Rectal smooth muscle tissue (tissue), 1 donor: ENCODE measurements at regions not wholly inside any gene's neighbourhood (a gene's known extent, or its start where the extent isn't known, plus 50 kb on each side); places are given as distances from the start of the nearest gene placed in this dataset.
"Not testable (repeated sequence)": the region's sequence is repeated elsewhere in the genome, so short reads cannot be mapped to it uniquely, and the experiment has no call there.

ENCODE experiments used
- H3K27ac ChIP-seq: one replicate; pipeline ENCODE4 v1.7.0; 2013; ENCODE audit warnings: low read depth, low read length, inconsistent platforms
- H3K27me3 ChIP-seq: one replicate; pipeline ENCODE4 v1.7.0; 2013; ENCODE audit warnings: low read length; ENCODE audit not compliant: control insufficient read depth, insufficient read depth
- H3K36me3 ChIP-seq: one replicate; pipeline ENCODE4 v1.7.0; 2013; ENCODE audit warnings: low read length; ENCODE audit not compliant: control insufficient read depth, insufficient read depth
- H3K4me1 ChIP-seq: one replicate; pipeline ENCODE4 v1.7.0; 2013; ENCODE audit warnings: low read length; ENCODE audit not compliant: control insufficient read depth, insufficient read depth
- H3K4me3 ChIP-seq: one replicate; pipeline ENCODE4 v1.7.0; 2013; ENCODE audit warnings: low read length
- H3K9ac ChIP-seq: one replicate; pipeline ENCODE4 v1.7.0; 2013; ENCODE audit warnings: low read length

- H3K27ac ChIP-seq = no peak overlapping the region
- H3K27me3 ChIP-seq = no peaks in the 10 kb centered on the region
- no peak overlapping the region for H3K9ac ChIP-seq
- H3K4me3 ChIP-seq = no peak overlapping the region
- no peaks in the 10 kb centered on the region for H3K4me1 ChIP-seq
- H3K36me3 ChIP-seq = no peaks in the 10 kb centered on the region
These were observed 527.7 kb upstream of the SGCD start for GRCh38 chr5:155799308-155799707.

GRCh38 chr5:155807884-155808576, 518.9 kb upstream of the SGCD start:
- Histone ChIP-seq H3K9ac (no peak overlapping the region), H3K4me1 (no peaks in the 10 kb centered on the region), H3K36me3 (no peaks in the 10 kb centered on the region), H3K4me3 (no peak overlapping the region), H3K27ac (no peak overlapping the region), H3K27me3 (no peaks in the 10 kb centered on the region)

- H3K27me3 ChIP-seq = no peaks in the 10 kb centered on the region
- H3K4me1 ChIP-seq = no peaks in the 10 kb centered on the region
- H3K9ac ChIP-seq = no peak overlapping the region
- no peak overlapping the region for H3K27ac ChIP-seq
- H3K36me3 ChIP-seq = no peaks in the 10 kb centered on the region
- H3K4me3 ChIP-seq = no peak overlapping the region
These were observed 511.7 kb upstream of the SGCD start for GRCh38 chr5:155815248-155815647.

GRCh38 chr5:155822177-155822576, 504.8 kb upstream of the SGCD start:
- no peak overlapping the region for H3K4me3 ChIP-seq
- H3K27me3 ChIP-seq = no peaks in the 10 kb centered on the region
- H3K27ac ChIP-seq = no peak overlapping the region
- no peaks in the 10 kb centered on the region for H3K36me3 ChIP-seq
- H3K4me1 ChIP-seq = no peaks in the 10 kb centered on the region
- no peak overlapping the region for H3K9ac ChIP-seq

GRCh38 chr5:155826611-155827507, 500.1 kb upstream of the SGCD start:
- no peak overlapping the region for H3K9ac ChIP-seq
- H3K4me1 ChIP-seq = no peaks in the 10 kb centered on the region
- no peak overlapping the region for H3K27ac ChIP-seq
- no peaks in the 10 kb centered on the region for H3K27me3 ChIP-seq
- H3K36me3 ChIP-seq = no peaks in the 10 kb centered on the region
- no peak overlapping the region for H3K4me3 ChIP-seq

GRCh38 chr5:155827508-155827815, 499.5 kb upstream of the SGCD start:
- not testable (repeated sequence) for H3K4me3 ChIP-seq, H3K36me3 ChIP-seq, H3K9ac ChIP-seq, H3K4me1 ChIP-seq, H3K27me3 ChIP-seq, H3K27ac ChIP-seq

GRCh38 chr5:155827949-155828348, 499.0 kb upstream of the SGCD start:
- H3K27me3 ChIP-seq = no peaks in the 10 kb centered on the region
- no peak overlapping the region for H3K4me3 ChIP-seq
- H3K9ac ChIP-seq = no peak overlapping the region
- no peaks in the 10 kb centered on the region for H3K4me1 ChIP-seq
- no peak overlapping the region for H3K27ac ChIP-seq
- no peaks in the 10 kb centered on the region for H3K36me3 ChIP-seq

- Histone ChIP-seq H3K36me3 (no peaks in the 10 kb centered on the region), H3K4me3 (no peak overlapping the region), H3K27ac (no peak overlapping the region), H3K27me3 (no peaks in the 10 kb centered on the region), H3K9ac (no peak overlapping the region), H3K4me1 (no peaks in the 10 kb centered on the region)
These were observed 495.5 kb upstream of the SGCD start for GRCh38 chr5:155831491-155831890.

GRCh38 chr5:155833287-155833686, 493.7 kb upstream of the SGCD start:
- no peaks in the 10 kb centered on the region for H3K36me3 ChIP-seq
- no peaks in the 10 kb centered on the region for H3K4me1 ChIP-seq
- no peaks in the 10 kb centered on the region for H3K27me3 ChIP-seq
- no peak overlapping the region for H3K27ac ChIP-seq
- H3K9ac ChIP-seq = no peak overlapping the region
- H3K4me3 ChIP-seq = no peak overlapping the region

GRCh38 chr5:155834271-155834975, 492.5 kb upstream of the SGCD start:
- Histone ChIP-seq H3K4me3 (no peak overlapping the region), H3K27me3 (no peaks in the 10 kb centered on the region), H3K27ac (no peak overlapping the region), H3K4me1 (no peaks in the 10 kb centered on the region), H3K9ac (no peak overlapping the region), H3K36me3 (no peaks in the 10 kb centered on the region)

GRCh38 chr5:155836089-155836803, 490.7 kb upstream of the SGCD start:
- H3K4me1 ChIP-seq = no peaks in the 10 kb centered on the region
- H3K27me3 ChIP-seq = no peaks in the 10 kb centered on the region
- H3K4me3 ChIP-seq = no peak overlapping the region
- no peak overlapping the region for H3K9ac ChIP-seq
- no peaks in the 10 kb centered on the region for H3K36me3 ChIP-seq
- no peak overlapping the region for H3K27ac ChIP-seq

GRCh38 chr5:155838394-155838793, 488.6 kb upstream of the SGCD start:
- Histone ChIP-seq H3K27me3 (no peaks in the 10 kb centered on the region), H3K4me1 (no peaks in the 10 kb centered on the region), H3K4me3 (no peak overlapping the region), H3K27ac (no peak overlapping the region), H3K9ac (no peak overlapping the region), H3K36me3 (no peaks in the 10 kb centered on the region)
